Stimulated activated effector memory CD8-positive, alpha-beta T cell treated with anti-CD3 and anti-CD28 coated beads, Interleukin-12 subunit alpha, Interleukin-12 subunit beta, amount 100 ng/mL, for 72 hours (primary cell): ENCODE measurements at regions not wholly inside any gene's neighbourhood (a gene's known extent, or its start where the extent isn't known, plus 50 kb on each side); places are given as distances from the start of the nearest gene placed in this dataset.
"Not testable (repeated sequence)": the region's sequence is repeated elsewhere in the genome, so short reads cannot be mapped to it uniquely, and the experiment has no call there.

Source experiments
- ATAC-seq: fragments of 150-1000 bp; cut with Tn5 transposase; 2 replicates; pipeline ENCODE4 v1.10.0; 2021
- DNase-seq, 2 donors: peaks; one replicate each; pipeline ENCODE4 v3.0.0; 2021 to 2022; ENCODE audit warnings: low spot score in 2 of 2
- H3K27ac Mint-ChIP-seq: one replicate; pipeline ENCODE4 v1.8.0; 2022; ENCODE audit warnings: mild to moderate bottlenecking, mixed read lengths
- H3K36me3 Mint-ChIP-seq: one replicate; pipeline ENCODE4 v1.8.0; 2022; ENCODE audit warnings: mild to moderate bottlenecking, mixed read lengths
- H3K4me1 Mint-ChIP-seq: one replicate; pipeline ENCODE4 v1.8.0; 2022; ENCODE audit warnings: mixed read lengths
- H3K4me3 Mint-ChIP-seq: one replicate; pipeline ENCODE4 v1.8.0; 2022; ENCODE audit warnings: mild to moderate bottlenecking, mixed read lengths
- H3K9me3 Mint-ChIP-seq: one replicate; pipeline ENCODE4 v1.8.0; 2022; ENCODE audit warnings: mixed read lengths

DNA sequence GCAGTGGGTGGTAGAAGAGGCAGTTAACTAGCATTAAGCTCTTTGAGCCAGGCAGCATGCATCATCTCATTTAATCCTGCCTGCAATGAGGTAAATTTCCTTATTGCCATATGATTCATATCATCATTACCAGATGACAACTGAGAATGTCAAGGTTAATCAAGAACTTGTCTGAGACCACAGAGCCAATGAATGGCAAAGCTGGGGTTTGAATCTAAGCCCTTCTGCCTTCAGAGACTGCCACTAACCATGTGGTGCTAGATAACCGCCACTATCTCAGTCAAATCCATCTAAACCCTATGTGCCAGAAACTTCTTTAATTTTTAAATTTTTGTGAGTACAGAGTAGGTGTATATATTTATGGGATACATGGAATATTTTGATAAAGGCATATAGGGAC, 77.8 kb upstream of the GRIP1 start:
- Mint-ChIP-seq H3K36me3 (no peaks in the 10 kb centered on the region), H3K4me3 (no peak overlapping the region), H3K27ac (no peak overlapping the region), H3K4me1 (peaks cover 8% of the 10 kb centered on the region), H3K9me3 (no peaks in the 10 kb centered on the region)
- ATAC-seq (no peak), DNase-seq (no peak)

- H3K4me1 Mint-ChIP-seq, H3K27ac Mint-ChIP-seq, H3K9me3 Mint-ChIP-seq, H3K4me3 Mint-ChIP-seq, ATAC-seq, H3K36me3 Mint-ChIP-seq, DNase-seq: not testable (repeated sequence)
These were observed 81.2 kb upstream of the GRIP1 start for GRCh38 chr12:66760122-66760521.

GRCh38 chr12:66763467-66763866, 84.6 kb upstream of the GRIP1 start:
- DNase-seq: no peak
- Mint-ChIP-seq H3K36me3 (no peaks in the 10 kb centered on the region), H3K27ac (no peak overlapping the region), H3K4me1 (peaks cover 15% of the 10 kb centered on the region), H3K4me3 (no peak overlapping the region), H3K9me3 (no peaks in the 10 kb centered on the region)
- no peak for ATAC-seq

- no peaks in the 10 kb centered on the region for H3K36me3 Mint-ChIP-seq
- H3K4me1 Mint-ChIP-seq: peaks cover 15% of the 10 kb centered on the region
- H3K27ac Mint-ChIP-seq: no peak overlapping the region
- H3K9me3 Mint-ChIP-seq: no peaks in the 10 kb centered on the region
- H3K4me3 Mint-ChIP-seq: no peak overlapping the region
- no peak for DNase-seq
- ATAC-seq: no peak
These were observed 86.3 kb upstream of the GRIP1 start for GRCh38 chr12:66765204-66765603.

- H3K36me3 Mint-ChIP-seq: no peaks in the 10 kb centered on the region
- DNase-seq: no peak
- peaks cover 15% of the 10 kb centered on the region for H3K4me1 Mint-ChIP-seq
- H3K9me3 Mint-ChIP-seq: no peaks in the 10 kb centered on the region
- H3K27ac Mint-ChIP-seq: no peak overlapping the region
- no peak overlapping the region for H3K4me3 Mint-ChIP-seq
- no peak for ATAC-seq
These were observed 88.7 kb upstream of the GRIP1 start for GRCh38 chr12:66767536-66767935.

- Mint-ChIP-seq H3K9me3 (no peaks in the 10 kb centered on the region), H3K4me3 (no peak overlapping the region), H3K27ac (no peak overlapping the region), H3K4me1 (peaks cover 15% of the 10 kb centered on the region), H3K36me3 (no peaks in the 10 kb centered on the region)
- ATAC-seq (no peak), DNase-seq (no peak)
These were observed 89.4 kb upstream of the GRIP1 start for GRCh38 chr12:66768293-66768692.

GRCh38 chr12:66774929-66775328, 96.1 kb upstream of the GRIP1 start:
- no peak for ATAC-seq
- no peaks in the 10 kb centered on the region for H3K36me3 Mint-ChIP-seq

DNA sequence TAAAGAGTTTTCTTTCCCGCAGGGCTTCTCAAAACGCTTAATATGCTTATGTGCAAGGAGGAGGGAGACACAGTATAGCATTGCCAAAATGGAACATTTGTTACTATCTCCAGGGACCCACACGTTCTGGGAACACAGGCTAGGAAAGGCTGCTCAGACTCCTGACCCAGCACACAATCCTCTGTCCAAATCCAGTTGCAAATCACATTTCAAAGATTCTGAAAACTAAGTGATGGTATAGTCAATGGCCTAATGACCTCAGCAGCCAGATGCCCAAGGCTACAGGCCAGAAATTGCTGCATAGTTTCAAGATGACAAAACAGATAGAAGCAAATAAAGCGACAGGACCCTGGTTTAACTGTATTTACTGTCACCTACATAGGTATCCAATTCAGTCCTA, 97.0 kb upstream of the GRIP1 start:
- no peaks in the 10 kb centered on the region for H3K9me3 Mint-ChIP-seq
- H3K4me1 Mint-ChIP-seq: peaks cover 17% of the 10 kb centered on the region
- H3K36me3 Mint-ChIP-seq: no peaks in the 10 kb centered on the region
- H3K4me3 Mint-ChIP-seq: no peak overlapping the region
- H3K27ac Mint-ChIP-seq: no peak overlapping the region
- ATAC-seq (no peak), DNase-seq (no peak)

More at GRCh38 chr12:66774929-66775328, 96.1 kb upstream of the GRIP1 start:
- DNase-seq: no peak
- no peaks in the 10 kb centered on the region for H3K9me3 Mint-ChIP-seq
- no peak overlapping the region for H3K27ac Mint-ChIP-seq
- H3K4me1 Mint-ChIP-seq: peaks cover 17% of the 10 kb centered on the region
- H3K4me3 Mint-ChIP-seq: no peak overlapping the region

- ATAC-seq: peak; percentile 100
- peak overlapping the region; percentile 9 for H3K4me3 Mint-ChIP-seq
- H3K4me1 Mint-ChIP-seq: peaks cover 17% of the 10 kb centered on the region
- no peaks in the 10 kb centered on the region for H3K9me3 Mint-ChIP-seq
- peak; percentile 7 to 72 for DNase-seq
- no peaks in the 10 kb centered on the region for H3K36me3 Mint-ChIP-seq
- no peak overlapping the region for H3K27ac Mint-ChIP-seq
These were observed 98.1 kb upstream of the GRIP1 start for GRCh38 chr12:66776974-66777373.

DNA sequence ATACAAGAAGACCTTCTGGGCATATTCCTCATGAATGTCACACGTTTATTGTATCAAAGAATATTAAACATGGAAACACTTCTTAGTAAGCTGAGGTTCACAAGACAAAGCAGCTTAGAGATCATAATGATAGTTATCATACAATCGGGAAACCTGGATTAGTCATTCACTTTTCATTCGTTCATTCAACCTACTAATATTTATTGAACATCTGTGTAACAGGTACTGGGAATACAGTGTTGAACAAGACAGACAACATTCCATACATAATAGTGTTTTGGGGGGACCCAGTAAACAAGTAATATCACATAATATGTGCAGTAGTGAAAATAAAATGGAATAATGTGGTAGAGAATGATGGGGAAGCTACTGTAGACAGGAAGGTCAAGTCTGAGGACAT, 100.6 kb upstream of the GRIP1 start:
- Mint-ChIP-seq H3K4me1 (peaks cover 17% of the 10 kb centered on the region), H3K9me3 (no peaks in the 10 kb centered on the region), H3K4me3 (no peak overlapping the region), H3K36me3 (no peaks in the 10 kb centered on the region), H3K27ac (no peak overlapping the region)
- DNase-seq (no peak), ATAC-seq (no peak)

GRCh38 chr12:66786531-66787308, 107.8 kb upstream of the GRIP1 start:
- DNase-seq (no peak), ATAC-seq (no peak)
- no peak overlapping the region for H3K27ac Mint-ChIP-seq
- H3K4me1 Mint-ChIP-seq: peaks cover 7% of the 10 kb centered on the region
- no peaks in the 10 kb centered on the region for H3K36me3 Mint-ChIP-seq
- H3K9me3 Mint-ChIP-seq: no peaks in the 10 kb centered on the region
- no peak overlapping the region for H3K4me3 Mint-ChIP-seq

DNA sequence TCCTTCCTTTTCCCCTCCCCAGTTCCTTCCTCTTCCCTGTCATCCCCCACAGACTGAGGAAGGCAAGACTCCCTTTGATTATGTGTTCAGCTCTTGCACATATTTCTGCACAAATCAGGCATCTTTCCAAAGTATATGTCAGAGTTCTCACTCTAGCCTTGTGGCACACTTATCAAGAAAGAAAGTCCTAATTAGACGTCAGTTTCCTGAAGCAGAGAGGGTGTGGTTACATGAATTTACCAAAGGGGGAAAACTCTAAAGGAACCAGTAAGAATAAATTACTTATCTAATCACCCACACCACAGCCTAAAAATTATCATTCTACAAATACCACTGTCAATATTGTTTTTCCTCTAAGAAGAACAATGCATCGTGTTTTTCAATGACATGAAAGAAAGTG, 120.7 kb upstream of the GRIP1 start:
- ATAC-seq (no peak), DNase-seq (no peak)
- no peak overlapping the region for H3K4me3 Mint-ChIP-seq
- H3K4me1 Mint-ChIP-seq: peaks cover 6% of the 10 kb centered on the region
- no peaks in the 10 kb centered on the region for H3K36me3 Mint-ChIP-seq
- no peaks in the 10 kb centered on the region for H3K9me3 Mint-ChIP-seq
- H3K27ac Mint-ChIP-seq: no peak overlapping the region

DNA sequence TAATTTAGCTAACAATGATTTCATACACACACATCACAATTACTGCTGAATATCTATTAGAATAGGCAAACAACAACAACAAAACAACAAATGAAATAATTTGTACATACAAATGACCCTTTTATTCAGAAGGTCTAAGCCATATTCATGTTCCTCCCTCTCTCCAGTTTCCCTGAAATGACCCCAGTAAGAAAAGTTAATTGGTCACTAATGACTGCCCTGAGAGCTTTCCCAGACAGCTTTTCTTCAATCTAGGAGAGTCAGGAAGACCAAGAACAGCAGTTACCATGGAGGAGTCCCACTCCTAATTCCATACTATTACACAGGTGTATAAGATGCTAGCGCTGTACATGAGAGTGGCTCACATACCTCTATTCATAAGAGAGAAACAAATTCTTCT, 121.2 kb upstream of the GRIP1 start:
- DNase-seq (no peak), ATAC-seq (no peak)
- Mint-ChIP-seq H3K4me1 (peaks cover 6% of the 10 kb centered on the region), H3K36me3 (no peaks in the 10 kb centered on the region), H3K27ac (no peak overlapping the region), H3K4me3 (no peak overlapping the region), H3K9me3 (no peaks in the 10 kb centered on the region)

DNA sequence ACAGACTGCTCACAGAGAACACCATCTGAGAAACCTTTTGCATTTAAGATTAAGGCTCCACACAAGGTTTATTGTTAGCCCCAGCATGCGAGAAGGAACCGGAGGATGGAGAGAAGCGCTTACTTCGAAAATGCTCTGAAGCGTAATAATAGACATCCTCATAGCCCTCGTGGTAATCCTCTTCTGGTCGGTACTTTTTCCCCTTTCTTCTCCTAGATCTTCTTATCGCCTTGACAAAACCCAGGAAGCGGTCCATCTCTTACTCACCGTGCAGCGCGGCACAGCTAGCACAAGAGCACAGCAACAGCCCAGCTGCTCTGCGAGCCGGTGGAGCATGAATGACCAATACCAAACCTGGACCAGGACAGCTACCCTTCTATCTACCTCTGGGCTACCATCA, 125.1 kb upstream of the GRIP1 start:
- ATAC-seq (no peak), DNase-seq (no peak)
- Mint-ChIP-seq H3K27ac (no peak overlapping the region), H3K4me1 (peaks cover 6% of the 10 kb centered on the region), H3K36me3 (no peaks in the 10 kb centered on the region), H3K9me3 (no peaks in the 10 kb centered on the region), H3K4me3 (no peak overlapping the region)

DNA sequence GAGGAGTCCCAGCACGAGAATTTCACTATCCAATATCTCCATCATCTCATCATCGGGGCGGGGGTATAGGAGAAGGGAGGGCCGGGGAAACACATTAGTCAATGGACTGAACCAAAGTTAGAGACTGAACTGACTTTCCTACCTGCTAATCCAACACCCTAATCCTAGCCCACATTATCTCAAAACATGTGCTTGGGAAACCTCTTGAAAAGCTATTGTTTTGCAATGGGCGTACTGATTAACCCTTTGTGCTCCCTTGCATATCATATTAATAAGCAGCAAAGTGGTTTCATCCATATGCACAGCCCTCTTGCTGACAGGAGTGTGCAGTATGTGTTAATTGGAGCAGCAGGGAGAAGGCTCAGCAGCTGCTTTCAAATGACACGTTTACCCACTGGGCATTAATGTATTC, 125.7 kb upstream of the GRIP1 start:
- H3K4me3 Mint-ChIP-seq: no peak overlapping the region
- no peak overlapping the region for H3K27ac Mint-ChIP-seq
- H3K9me3 Mint-ChIP-seq: no peaks in the 10 kb centered on the region
- DNase-seq (no peak), ATAC-seq (no peak)
- no peaks in the 10 kb centered on the region for H3K36me3 Mint-ChIP-seq
- peaks cover 2% of the 10 kb centered on the region for H3K4me1 Mint-ChIP-seq

DNA sequence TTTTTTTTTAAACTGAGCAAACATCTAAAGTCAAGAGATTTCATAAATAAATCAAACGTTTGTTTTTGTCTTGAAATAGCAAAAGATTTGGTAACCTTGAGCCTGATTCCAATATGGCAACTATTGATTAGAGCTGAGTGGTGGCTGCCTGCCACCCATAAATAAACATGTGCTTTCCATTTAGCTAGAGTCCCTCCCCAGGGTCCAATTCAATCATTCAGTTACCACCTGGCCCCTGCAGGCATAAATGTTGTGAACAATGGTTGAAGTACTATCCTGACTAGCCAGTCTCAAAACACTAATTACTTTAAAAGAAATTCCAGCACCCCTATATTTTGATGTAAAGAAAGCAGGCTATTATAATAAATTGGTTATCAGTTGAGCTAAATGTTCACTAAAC, 129.7 kb upstream of the GRIP1 start:
- H3K27ac Mint-ChIP-seq: no peak overlapping the region
- no peaks in the 10 kb centered on the region for H3K9me3 Mint-ChIP-seq
- no peak overlapping the region for H3K4me3 Mint-ChIP-seq
- H3K4me1 Mint-ChIP-seq: peaks cover 8% of the 10 kb centered on the region
- H3K36me3 Mint-ChIP-seq: no peaks in the 10 kb centered on the region
- no peak for ATAC-seq
- no peak for DNase-seq
